ENCODE measurements at regions not wholly inside any gene's neighbourhood (a gene's known extent, or its start where the extent isn't known, plus 50 kb on each side); places are given as distances from the start of the nearest gene placed in this dataset.
"Not testable (repeated sequence)": the region's sequence is repeated elsewhere in the genome, so short reads cannot be mapped to it uniquely, and the experiment has no call there.

DNA sequence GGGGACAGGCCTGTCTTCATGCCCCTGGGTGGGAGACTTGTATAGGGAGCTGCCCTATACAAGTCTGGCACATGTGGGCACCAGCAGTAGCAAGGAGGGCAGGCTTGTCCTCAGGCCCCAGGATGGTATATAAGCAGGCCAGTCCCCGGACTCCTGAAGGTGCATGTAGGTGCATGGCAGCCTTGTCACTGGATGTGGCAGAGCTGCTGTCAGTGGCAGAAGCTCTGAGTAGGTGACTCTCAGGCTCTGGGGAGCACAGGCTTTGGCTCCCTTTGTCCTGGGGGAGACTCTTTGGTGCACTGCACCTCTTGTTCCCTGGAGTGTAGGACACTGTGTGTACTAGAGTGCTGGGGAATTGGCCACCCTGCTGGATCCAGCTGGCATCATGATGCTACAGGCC, 376.7 kb upstream of the DIPK2B start:
- no peak for DNase-seq (ENCODE audit: low spot score)

DNA sequence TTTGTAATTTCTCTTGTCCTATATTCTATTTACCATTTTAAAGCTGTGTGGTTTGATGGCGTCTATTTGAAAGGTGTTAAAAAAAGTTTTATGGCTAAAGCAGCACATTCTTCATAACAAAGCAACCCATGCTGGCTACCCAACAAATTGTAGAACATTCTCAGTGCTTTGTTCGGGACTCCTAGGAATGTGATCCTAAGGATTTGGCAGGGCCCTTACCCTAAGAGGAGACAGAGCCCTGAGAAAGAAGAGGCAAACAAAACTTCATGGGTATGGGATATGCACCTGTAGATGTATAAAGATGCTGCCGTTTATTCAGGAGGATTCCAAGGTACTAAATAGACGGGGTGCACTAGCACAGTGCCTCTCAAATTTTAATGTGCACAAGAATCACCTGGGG, 370.8 kb upstream of the DIPK2B start:
- DNase-seq (ENCODE audit: low spot score), result no peak

DNA sequence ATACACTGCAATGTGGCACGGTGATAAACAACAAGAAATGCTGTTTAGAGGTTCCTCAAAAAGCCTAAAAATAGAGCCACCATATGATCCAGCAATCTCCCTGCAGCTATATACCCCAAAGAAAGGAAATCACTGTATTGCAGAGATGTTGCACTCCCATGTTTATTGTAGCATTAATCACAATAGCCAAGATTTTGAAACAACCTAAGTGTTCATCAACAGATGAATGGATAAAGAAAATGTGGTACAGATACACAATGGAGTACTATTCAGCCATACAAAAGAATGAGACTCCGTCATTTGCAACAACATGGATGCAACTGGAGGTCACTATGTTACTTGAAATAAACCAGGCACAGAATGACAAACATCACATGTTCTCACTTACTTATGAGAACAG, 365.8 kb upstream of the DIPK2B start:
- no peak for DNase-seq (ENCODE audit: low spot score)

DNA sequence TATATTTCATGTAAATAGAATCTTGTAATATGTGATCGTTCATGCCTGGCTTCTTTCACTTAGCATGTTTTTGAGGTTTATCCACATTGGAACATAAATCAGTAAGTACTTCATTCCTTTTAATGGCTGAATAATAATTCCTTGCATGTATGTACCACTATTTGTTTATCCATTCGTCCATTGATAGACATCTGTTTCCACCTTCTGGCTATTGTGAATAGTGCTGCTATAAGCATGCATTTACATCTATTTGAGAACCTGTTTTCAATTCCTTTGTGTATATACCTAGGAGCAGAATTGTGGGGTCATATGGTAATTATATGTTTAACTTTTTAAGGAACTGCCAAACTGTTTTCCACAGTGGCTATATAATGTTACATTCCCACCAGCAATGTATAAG, 356.7 kb upstream of the DIPK2B start:
- no peak for DNase-seq (ENCODE audit: low spot score)

DNA sequence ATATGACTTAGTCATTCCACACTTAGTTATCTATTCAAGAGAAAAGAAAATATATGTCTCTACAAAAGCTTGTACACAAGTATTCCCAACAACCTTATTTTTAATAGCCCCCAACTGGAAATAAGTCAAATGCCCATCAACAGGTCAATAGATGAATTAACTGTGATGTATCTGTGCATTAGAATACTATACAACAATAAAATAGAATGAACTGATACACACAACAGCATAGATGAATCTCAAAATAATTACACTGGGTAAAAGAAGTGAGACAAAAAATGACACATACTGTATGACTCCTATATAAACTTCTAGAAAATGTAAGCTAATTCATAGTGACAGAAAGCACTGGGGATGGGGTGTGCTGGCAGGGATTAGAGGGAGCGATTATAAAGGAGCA, 354.1 kb upstream of the DIPK2B start:
- no peak for DNase-seq (ENCODE audit: low spot score)

DNA sequence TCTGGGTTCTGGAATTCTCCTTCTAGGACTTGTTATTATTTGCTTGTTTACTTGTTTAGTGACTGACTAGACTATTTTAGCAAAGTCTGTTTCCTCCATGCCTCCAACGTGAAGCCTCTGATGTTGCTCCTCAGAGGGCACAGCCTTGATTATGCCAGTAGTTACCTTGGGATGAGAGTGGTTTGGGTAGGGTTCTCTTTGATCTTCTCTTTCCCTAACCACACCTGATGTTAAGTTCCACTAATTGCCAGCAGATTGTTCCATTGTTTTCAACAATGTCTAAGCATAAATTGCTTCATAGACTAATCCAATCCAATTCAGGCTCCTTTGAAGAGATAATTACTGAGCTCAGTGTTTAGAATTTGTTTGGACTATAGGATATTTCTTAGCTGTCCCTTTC, 352.7 kb upstream of the DIPK2B start:
- no peak for DNase-seq (ENCODE audit: low spot score)

DNA sequence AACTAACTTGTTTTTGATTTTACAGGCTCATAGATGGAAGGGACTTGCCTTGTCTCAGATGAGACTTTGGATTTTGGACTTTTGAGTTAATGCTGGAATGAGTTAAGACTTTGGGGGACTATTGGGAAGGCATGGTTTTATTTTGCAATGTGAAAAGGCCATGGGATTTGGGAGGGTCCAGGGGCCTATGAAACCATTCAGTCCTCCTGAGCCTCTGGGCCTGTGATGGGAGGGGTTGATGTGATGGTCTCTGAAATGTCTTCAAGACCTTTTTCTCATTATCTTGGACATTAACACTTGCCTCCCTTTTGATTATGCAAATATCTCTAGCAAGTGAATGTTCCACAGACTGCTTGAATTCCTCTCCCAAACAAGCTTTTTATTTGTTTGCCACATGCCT, 346.0 kb upstream of the DIPK2B start:
- not testable (repeated sequence) for DNase-seq (ENCODE audit: low spot score)

DNA sequence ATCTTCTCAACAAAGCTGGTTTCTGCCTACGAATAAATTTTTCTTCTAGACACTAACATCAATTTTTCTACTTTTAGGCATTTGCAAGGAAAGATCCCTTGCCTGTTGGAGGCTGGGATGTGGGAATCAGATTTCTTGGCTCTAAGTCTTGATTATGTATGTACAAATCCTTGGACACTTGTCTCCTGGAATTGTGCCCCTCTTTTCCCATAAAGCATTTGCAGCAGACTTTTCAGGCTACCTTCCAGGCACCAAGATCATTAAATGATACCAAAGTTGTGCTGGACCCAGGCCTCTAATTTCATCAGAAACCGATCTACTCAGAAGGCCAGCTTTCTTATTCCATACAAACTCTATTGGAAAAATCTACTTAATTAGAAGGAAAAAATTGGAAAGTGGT, 339.5 kb upstream of the DIPK2B start:
- no peak for DNase-seq (ENCODE audit: low spot score)

DNA sequence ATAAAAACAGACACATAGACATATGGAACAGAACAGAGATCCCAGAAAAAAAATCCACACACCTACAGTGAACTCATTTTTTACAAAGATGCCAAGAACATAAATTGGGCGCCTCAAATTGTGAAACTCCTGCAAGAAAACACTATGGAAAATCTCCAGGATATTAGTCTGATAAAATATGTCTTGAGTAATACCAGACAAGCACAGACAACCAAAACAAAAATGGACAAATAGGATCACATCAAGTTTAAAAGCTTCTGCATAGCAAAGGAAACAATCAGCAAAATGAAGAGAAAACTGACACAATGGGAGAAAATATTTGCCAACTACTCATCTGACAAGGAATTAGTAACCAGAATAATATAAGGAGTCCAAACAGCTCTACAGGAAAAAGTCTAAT, 337.3 kb upstream of the DIPK2B start:
- DNase-seq (ENCODE audit: low spot score), result no peak

DNA sequence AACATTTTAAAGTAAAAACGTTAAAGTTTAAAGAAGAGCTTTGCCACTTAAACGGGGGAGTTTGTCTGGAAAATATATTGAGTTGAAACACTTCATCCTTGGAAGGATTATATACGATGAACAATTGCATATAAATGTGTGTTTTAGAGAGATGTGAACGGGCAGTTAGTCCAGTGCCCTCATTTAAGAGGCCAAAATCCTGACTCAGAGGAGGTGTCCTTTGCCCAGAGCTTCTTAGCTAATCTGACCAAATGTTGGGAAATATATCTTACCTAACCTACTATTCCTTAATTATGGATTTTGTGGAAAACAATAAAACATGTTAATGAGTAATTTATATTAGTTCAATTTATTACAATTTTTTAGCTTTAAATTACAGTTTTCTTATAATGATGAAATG, 327.2 kb upstream of the DIPK2B start:
- DNase-seq (ENCODE audit: low spot score), result no peak

DNA sequence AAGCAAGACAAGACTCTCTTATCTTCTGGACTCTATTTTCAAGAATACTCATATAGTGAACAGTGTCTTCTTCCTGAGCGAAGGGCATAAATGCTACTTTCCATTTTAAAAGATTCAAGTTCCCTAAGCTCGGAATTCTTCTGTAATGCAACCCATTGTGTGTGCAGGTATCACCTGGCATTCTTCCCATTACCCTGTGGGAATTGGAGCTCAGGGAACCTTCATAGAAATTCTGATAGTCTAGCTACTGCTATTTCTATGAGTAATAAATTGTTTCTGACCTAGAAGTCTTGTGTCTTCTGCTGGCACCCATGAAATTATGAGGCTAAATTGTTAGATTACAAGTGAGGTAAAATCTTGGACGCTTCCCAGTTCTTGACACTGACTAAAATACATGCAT, 324.1 kb upstream of the DIPK2B start:
- no peak for DNase-seq (ENCODE audit: low spot score)

DNA sequence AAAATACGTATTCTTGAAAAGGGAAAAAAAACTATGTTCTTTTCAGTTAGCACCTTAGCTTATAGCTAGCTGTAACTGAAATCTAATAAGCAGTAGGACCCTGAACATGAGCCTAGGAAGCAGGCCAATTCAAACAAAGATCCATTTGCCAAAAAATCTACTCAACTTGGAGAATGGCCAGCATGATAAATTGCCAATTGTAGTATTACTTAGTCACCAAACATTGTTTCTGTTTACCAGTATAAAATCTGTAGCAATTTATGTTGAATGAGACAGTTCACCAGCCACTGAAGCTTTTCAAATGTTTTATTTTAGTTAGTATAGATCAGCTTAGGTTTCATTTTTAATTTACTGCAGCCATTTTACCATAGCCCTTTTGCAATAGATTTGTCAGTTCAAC, 323.6 kb upstream of the DIPK2B start:
- DNase-seq (ENCODE audit: low spot score), result no peak

DNA sequence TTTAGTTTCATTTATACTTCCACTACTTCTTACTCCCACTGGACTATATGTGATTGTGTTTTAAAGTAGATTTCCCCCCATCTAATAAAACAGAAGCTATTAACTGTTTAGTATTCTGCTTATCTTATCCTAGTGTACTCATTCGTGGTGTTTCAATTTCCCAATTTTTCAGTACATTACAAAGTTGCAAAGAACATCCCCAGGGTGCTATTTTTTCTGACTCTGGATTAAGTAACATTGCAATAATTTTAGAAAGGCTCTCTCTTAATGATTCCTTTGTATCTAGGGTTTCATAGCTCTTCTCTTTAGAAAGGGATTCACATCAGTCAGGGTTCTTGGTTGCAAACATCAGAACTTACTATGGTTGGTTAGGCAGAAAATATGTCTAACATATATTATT, 317.9 kb upstream of the DIPK2B start:
- DNase-seq (ENCODE audit: low spot score), result no peak

DNA sequence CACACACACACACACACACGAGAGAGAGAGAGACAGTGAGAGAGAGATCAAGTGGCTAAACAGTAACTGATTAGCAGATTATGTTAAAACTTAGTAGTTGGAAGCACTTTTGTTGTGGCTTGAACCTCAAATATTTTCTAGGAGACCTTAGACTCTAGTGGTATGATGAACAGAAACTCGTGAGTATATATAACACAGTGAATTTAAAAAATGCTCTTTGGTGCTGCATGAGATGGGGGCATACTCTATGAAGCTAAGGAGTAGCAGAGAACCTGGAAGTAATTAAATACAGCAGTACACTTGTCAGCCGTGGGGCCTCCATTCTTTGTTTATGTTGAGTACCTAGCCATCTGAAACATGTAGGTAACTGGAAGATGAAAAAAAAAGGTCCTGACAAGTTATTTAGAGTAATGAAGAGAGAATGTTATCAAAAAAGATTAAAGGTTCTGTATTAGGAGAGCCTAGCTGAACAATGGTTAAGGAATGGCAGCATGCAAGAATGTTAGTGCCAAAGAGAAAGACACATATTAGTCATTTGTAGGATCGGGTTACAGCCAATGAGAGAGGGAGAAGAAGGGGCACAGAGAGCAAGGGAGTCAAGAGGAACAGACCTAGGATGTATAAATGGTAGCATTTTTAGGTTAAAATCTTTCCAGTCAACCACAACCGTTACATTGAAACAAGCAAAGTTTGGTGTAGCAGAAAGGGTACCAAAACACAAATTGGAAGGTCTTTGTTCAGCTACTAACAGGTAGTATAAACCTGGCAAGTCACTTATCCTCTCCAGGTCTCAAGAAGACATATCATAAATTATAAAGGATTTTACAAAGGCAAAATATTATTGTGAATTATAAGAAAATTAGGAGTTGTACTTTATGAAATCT, 316.7 kb upstream of the DIPK2B start:
- no peak for DNase-seq (ENCODE audit: low spot score)

DNA sequence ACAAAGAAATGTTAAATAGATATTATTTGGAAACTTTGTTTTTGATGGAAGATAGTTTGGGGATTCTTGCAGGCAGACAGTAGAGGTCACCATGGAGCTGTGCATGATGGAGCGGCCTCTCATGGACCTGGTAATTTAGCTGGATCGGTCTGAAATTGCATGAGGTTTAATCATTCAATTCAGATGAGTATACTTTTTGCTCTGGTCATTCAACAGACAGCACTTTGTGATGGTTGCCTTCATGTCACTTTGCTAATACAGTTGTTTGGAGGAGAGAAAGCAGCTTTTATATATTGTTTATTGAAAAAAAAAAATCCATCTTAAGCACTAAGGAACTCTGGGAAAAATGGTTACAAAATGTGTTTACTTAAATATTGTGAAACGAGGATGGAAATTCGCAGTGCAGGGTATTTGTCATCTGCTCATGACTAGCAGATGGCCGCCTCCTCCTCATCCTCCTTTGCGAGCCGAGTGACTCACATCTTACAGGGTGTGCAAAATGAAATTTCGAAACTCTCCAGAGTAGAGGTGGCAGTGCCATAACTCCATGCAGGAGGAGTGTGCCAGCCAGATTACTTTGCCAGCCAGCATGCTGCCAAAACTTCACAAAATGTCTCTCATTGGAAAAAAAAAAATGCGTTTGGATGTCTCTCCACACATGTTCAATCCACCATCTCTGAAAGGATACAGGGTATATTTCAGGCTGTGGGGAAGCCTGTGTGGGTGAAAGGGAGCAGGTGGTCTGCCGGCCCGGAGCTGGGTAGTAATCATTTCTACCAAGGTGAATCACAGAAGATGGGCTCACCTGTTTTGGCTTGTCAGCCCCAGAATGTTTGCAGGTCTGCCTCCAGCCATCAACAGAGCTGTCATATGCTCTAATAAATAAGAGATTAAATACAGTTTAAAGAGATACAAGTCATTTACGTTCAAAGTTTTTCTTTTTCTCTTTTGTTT, 314.9 kb upstream of the DIPK2B start:
- peak; percentile 2 for DNase-seq (ENCODE audit: low spot score)

DNA sequence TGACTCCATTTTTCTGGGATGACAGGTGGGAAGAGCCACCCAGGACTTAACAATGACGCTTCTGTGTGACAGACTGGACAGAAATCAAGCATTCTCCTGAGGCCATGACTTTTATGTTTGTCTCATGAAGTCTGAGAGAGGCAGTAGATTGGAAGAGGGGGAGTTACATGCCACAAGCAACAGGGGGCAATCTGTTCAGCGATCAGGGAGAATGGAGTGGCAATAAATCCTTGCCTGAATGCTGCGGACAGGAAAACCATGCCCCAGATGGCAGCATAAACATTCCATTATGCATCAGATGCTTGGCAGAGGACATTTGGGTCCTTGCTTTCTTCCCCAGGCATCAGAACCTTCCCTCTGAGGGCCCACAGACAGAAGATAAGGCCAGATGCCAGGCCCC, 312.4 kb upstream of the DIPK2B start:
- no peak for DNase-seq (ENCODE audit: low spot score)

DNA sequence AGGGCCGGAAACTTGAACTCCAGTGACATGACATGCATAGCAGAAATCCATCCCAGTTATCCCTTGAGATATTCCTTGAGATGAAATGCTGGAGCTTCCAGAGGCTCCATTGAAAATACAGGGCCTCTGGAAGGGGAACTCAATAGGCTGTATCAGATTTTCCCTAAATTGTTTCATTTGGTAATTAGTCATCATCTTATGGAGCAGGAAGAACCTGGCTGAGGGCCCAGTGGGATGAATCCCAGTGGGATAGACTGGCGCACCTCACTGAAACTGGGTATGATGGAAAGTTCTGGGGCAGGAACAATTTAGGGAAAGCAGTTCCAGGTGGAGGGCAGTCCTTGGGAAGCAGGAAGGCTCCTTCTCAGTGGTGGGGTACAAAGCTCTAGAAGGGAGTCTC, 307.8 kb upstream of the DIPK2B start:
- DNase-seq (ENCODE audit: low spot score), result no peak

DNA sequence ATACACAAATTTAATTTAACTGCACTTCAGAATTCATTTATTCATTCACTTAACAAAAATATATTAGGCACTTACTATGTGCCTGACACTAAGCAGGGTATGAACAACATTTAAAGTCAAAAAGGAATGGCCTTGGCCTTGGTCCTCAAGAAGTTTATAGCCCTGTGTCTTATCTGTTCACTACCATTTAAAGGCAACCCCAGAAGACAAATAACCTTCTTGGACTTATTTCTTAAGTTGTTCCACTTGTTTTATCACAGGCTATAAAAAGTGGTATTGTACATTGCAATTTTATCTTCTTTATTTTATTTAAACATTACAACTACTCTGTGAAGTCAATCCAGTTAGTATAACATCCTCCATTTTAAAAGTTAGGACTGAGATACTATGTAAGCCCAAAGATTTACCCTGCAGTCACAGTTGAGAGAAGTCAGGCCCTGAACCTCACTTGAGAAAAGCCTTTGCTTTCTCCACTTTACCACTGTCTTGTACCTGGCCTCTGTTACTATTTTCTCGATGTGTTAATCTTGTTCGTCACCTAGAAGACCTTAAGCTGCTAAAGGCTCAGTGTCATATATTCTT, 305.6 kb upstream of the DIPK2B start:
- no peak for DNase-seq (ENCODE audit: low spot score)

DNA sequence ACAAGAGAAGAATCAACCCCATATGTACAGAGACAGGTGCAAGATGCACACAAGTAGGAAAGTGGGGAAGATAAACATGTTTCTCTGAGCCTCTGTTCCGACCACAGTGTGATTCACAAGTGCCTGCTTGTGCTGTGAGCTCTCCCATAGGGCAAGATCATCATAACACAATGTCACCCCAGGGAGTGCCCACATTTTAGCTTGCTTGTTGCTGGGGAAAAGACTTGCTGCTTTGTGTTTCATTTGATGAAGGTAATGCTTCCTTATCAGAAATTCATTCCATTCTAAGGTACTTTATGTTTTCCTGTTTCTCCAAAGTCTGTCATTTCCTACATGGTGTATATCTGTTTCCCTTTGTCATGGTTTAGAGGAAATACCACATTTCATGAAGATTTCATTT, 304.5 kb upstream of the DIPK2B start:
- no peak for DNase-seq (ENCODE audit: low spot score)

DNA sequence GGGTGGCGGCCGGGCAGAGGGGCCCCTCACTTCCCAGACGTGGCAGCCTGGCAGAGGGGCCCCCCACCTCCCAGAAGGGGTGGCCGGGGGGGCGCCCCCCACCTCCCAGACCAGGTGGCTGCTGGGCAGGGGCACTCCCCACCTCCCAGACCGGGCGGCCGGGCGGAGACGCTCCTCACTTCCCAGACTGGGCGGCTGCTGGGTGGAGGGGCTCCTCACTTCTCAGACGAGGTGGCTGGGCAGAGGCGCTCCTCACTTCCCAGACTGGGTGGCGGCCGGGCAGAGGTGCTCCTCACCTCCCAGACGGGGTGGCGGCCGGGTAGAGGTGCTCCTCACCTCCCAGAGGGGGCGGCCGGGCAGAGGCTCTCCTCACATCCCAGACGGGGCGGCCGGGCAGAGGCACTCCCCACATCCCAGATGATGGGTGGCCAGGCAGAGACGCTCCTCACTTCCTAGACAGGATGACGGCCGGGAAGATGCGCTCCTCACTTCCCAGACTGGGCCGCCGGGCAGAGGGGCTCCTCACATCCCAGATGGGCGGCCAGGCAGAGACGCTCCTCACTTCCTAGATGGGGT, 303.2 kb upstream of the DIPK2B start:
- DNase-seq (ENCODE audit: low spot score), result not testable (repeated sequence)

DNA sequence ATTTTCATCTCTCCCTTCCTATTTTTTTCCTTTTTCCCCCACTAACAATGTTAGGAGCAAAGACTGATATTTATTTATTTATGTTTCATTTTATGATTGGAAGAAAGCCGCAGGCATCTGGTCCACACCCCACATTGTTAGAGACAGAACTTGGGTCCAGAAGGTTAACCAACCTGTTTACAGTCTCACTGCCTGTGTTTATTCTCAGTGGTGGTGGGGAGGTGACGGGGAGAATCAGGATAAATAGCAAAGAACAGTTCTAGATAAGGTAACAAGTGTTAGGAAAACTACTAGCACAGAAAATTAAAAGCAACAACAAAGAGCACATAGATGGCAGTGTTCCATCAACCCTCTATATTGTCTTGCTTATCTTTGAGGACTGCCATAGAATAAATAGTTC, 301.7 kb upstream of the DIPK2B start:
- no peak for DNase-seq (ENCODE audit: low spot score)

DNA sequence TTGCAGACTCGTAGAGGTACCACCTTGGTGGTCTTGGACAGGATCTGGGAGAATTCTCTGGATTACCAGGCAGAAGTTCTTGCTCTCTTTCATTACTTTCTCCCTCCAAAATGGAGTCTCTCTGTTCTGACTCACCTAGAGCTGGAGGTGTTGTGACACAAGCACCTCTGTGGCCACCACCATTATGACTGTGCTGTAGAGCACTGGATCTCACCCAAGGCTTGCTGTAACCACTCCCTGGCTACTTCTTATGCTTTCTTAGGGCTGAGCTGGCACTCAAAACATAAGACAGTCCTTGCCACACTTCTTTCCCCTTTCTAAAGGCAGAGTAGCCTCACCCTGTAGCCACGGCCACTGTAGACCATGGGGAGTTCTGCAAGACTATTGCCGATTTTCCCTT, 296.6 kb upstream of the DIPK2B start:
- no peak for DNase-seq (ENCODE audit: low spot score)

Data from germinal center (tissue), 1 donor.